ENCODE measurements at regions not wholly inside any gene's neighbourhood (a gene's known extent, or its start where the extent isn't known, plus 50 kb on each side); places are given as distances from the start of the nearest gene placed in this dataset.

- Histone ChIP-seq H2AFZ (ENCODE audit: low read length) (no peak overlapping the region), H2BK120ac (ENCODE audit: low read depth, low read length, poor library complexity, severe bottlenecking) (no peak overlapping the region)
- H3K36me3 Mint-ChIP-seq (ENCODE audit: insufficient read depth in 1 of 3, low read depth in 3 of 3): no peaks in the 10 kb centered on the region
Observed at GRCh38 chr1:221810406-221810805, 68.5 kb upstream of the DUSP10 start.

More at GRCh38 chr1:221810406-221810805, 68.5 kb upstream of the DUSP10 start:
- Histone ChIP-seq H3K4me1 (ENCODE audit: insufficient read depth, low read length) (no peaks in the 10 kb centered on the region), H4K20me1 (ENCODE audit: control insufficient read depth, insufficient read depth, insufficient read length) (no peaks in the 10 kb centered on the region), H3K27ac (ENCODE audit: insufficient read length, low read depth, low read length) (no peak overlapping the region), H4K8ac (replicated peaks; ENCODE audit: insufficient read length, low read depth, low read length) (no peak overlapping the region), H2AK5ac (ENCODE audit: insufficient read length, low read length) (no peak overlapping the region), H3K14ac (ENCODE audit: insufficient read depth, low read length) (no peak overlapping the region), H3K4me2 (ENCODE audit: insufficient read depth, insufficient read length, low read length) (no peak overlapping the region), H4K91ac (ENCODE audit: insufficient read length, low read depth, low read length) (no peak overlapping the region), H3K23ac (ENCODE audit: insufficient read length, low read depth, low read length) (no peak overlapping the region), H3K27me3 (ENCODE audit: insufficient read depth, low read length) (no peaks in the 10 kb centered on the region), H3K9ac (ENCODE audit: extremely low read depth, insufficient read length, low read length) (no peak overlapping the region), H3K79me2 (ENCODE audit: insufficient read depth, low read length) (no peaks in the 10 kb centered on the region), H2BK12ac (ENCODE audit: insufficient read length, low read depth, low read length) (no peak overlapping the region), H2BK15ac (ENCODE audit: low read depth, low read length) (no peak overlapping the region), H3K9me3 (ENCODE audit: control insufficient read depth, low read depth, low read length) (no peaks in the 10 kb centered on the region), H3K23me2 (ENCODE audit: insufficient read length, low read depth, low read length, poor library complexity, severe bottlenecking) (no peaks in the 10 kb centered on the region), H3K56ac (ENCODE audit: insufficient read length, low read depth, low read length) (no peak overlapping the region), H3K79me1 (ENCODE audit: insufficient read depth, low read depth, low read length, poor library complexity, severe bottlenecking) (no peaks in the 10 kb centered on the region), H2BK5ac (ENCODE audit: insufficient read length, low read length) (no peak overlapping the region), H3K18ac (ENCODE audit: insufficient read length, low read depth, low read length) (no peak overlapping the region), H3K4ac (ENCODE audit: low read depth, low read length) (no peak overlapping the region), H3T11ph (ENCODE audit: low read length) (no peak overlapping the region), H4K5ac (ENCODE audit: insufficient read length, low read depth, low read length) (no peak overlapping the region), H2BK20ac (ENCODE audit: low read depth, low read length, poor library complexity, severe bottlenecking) (no peak overlapping the region)
- Mint-ChIP-seq H3K27me3 (ENCODE audit: low read depth) (no peaks in the 10 kb centered on the region), H3K9me3 (no peaks in the 10 kb centered on the region), H3K27ac (no peak overlapping the region), H3K4me3 (no peak overlapping the region), H3K4me1 (peaks cover 4 to 5% of the 10 kb centered on the region in 2 experiments; a peak in 3 of 4 replicates)
- DNase-seq: no peak
- WGBS (ENCODE audit: extremely low coverage, insufficient read length, low lambda C conversion rate): no CpG with 5 or more reads among the region's 2 CpGs
- no peak for TF ChIP-seq CTCF (conservative IDR thresholded peaks at IDR 0.05)
